Ecto neural progenitor cell (in vitro differentiated cells): ENCODE measurements at regions not wholly inside any gene's neighbourhood (a gene's known extent, or its start where the extent isn't known, plus 50 kb on each side); places are given as distances from the start of the nearest gene placed in this dataset.

ENCODE experiments used
- DNase-seq: peaks from one replicate; pipeline ENCODE4 v3.0.0-alpha.2; 2018; ENCODE audit warnings: low spot score

GRCh38 chr4:137200322-137200721 is 332.0 kb downstream of the PCDH18 start:
- no peak for DNase-seq

- no peak for DNase-seq
Measured at GRCh38 chr4:137198791-137199190, 333.5 kb downstream of the PCDH18 start.

- no peak for DNase-seq
Measured at GRCh38 chr4:137194670-137195069, 337.6 kb downstream of the PCDH18 start.

DNA sequence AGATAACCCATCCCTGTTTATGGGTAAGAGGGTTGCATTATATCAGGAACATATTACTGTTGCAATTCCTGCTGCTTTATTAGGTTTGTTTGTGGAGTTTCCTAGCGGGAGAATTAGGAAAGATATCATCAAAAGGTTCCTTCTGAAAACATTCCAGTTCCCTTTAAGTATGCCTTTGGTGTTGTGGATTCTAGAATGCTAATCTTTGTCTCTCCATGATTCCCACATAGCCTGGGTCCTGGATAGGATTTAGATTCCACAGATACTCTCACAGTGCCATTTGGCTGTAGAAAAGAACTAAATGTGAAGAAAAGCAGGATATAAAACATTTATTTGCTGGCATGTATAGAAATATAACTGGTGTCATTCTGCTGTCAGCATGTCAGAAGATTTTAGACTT is 338.7 kb downstream of the PCDH18 start:
- DNase-seq = no peak

DNA sequence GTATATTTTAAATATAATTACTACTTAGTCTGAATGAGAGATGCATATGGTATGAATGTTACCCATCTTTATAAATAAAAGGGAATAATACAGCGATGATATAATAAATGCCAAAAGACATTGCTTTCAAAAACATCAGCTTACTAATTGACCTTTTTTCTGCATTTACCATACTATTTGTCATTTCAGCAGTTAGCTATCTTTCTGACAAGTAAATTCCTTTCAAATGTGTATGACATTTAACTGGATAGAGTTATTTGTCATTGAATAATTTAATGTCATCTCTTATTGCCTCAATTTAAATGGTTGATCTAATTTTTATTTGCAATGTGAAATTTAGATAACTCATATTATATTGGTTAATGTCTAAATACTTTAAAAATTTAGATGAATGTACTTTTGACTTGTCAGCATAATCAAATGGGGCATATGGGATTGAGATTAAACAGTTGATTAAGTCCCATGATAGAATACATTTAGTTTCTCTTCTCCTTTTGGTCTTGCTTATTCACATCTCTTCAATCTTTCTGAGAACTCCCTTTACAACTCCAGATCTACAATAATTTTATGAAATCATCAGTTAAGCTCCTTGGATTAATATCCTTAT is 350.9 kb downstream of the PCDH18 start:
- no peak for DNase-seq

GRCh38 chr4:137180349-137180748 is 351.9 kb downstream of the PCDH18 start:
- no peak for DNase-seq

DNA sequence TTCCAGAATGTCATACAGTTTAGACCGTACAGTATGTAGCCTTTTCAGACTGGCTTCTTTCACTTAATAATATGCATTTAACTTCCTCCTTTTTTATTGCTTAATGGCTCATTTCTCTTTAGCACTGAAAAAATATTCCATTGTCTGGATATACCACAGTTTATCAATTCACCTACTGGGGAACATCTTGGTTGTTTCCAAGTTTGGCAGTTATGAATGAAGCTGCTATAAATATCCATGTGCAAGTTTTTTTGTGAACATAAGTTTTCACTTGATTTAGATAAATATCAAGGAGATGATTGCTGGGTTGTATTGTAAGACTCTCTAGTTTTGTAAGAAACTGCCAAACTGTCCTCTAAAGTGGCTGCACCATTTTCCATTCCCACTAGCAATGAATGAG is 375.5 kb downstream of the PCDH18 start:
- DNase-seq = no peak

- DNase-seq = no peak
Measured at GRCh38 chr4:137156054-137156453, 376.2 kb downstream of the PCDH18 start.

DNA sequence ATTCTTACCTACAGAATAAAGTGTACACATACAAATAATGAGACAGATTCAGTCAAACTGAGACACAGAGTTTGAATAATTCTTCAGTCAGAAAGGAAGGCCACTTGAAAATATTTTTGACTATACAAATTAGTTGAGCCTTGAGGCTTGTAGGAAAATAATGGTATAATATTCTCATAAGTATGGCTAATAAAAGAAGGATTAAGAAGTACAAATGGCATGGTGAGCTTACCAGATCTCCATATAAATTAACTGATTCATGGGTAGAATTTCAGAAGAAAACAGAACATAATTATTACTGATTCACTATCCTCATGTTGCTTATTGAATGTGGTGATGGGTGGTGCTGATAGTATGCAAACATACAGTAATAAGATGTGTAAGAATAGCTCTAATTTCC is 401.1 kb downstream of the PCDH18 start:
- no peak for DNase-seq

DNA sequence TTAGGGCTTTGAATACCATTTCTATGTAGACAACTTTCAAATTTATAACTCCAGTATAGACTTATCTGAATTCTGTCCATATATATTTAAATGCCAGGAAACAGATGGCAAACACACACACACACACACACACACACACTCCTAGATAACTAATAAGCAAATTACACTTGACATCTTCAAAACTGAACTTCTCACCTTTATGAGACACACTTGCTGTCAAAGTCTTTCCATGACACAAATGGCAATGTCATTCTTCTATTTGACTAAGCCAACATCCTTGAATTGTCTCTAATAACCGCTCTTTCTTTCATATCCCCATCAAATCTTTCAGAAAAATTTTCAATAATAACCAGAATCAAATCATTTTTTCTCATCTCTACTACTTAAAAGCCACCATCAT is 402.4 kb downstream of the PCDH18 start:
- no peak for DNase-seq

GRCh38 chr4:137129441-137129840 is 402.9 kb downstream of the PCDH18 start:
- DNase-seq = no peak

DNA sequence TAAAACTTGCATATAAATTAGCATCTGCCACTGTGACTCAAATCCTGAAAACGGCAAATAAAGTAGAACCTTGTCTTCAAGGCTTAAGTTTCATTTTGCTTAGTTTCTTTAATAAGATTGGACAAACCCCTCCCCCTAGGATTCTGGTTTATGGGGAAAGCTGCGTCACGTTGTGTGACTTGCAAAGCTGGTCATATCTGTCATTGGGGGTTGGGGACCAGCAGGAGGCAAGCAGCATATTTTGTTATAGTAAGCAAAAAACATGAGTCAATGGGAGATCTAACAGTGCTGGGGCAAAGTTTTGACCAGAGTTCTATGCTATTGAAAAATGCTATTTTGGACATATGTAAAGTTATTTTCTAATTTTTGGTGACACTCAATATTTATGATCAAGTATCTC is 407.3 kb downstream of the PCDH18 start:
- DNase-seq = no peak

DNA sequence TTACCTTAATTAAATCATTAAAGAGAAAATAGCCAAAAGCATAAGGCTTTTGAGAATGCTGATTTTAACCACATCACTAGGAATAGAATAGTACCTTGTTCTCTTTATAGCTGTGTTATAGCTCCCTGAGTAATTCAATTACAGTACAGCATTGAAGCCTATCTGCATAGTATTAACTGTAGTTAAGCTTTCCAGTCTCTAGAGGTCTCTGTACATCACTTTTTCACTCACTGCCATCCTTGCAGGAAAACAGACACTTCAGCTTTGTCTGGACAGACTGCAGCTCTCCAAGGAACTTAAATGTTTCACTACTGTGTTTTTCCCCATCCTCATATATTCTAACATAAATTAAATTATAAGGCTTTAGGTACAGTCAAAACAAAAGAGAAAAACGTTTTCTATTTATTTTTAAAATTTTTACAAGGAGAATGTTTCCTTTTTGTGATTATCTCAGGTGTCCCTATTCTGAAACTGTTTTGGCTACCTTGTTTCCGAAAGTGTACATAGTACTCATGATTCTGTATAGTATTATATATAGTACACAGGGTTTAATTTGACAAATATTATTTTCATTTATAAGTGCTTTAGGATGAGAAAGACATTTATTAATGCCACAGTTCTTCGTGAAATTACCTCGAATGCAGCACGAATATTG is 407.9 kb downstream of the PCDH18 start:
- DNase-seq = no peak

DNA sequence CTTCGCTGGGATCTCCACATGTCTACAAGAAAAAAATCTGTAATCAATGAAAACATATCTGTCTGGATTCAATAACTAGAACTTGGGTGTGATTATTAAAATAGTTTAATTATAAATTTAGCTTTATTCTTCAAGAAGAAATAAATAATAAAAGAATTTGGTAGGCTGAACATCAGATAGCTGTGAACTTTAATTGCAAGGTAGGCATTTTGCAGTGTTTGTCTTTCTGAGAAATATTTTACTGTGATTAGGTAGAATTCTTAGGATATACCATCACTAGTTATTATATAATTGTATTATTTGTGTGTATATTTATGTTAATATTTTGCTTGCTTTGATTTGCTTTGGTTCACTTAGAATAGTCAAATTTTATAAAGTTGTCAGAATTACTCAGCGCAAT is 409.4 kb downstream of the PCDH18 start:
- no peak for DNase-seq

- no peak for DNase-seq
Measured at GRCh38 chr4:137116144-137116543, 416.1 kb downstream of the PCDH18 start.

GRCh38 chr4:137106733-137107132 is 425.6 kb downstream of the PCDH18 start:
- DNase-seq = no peak

- no peak for DNase-seq
Measured at GRCh38 chr4:137106287-137106686, 426.0 kb downstream of the PCDH18 start.

DNA sequence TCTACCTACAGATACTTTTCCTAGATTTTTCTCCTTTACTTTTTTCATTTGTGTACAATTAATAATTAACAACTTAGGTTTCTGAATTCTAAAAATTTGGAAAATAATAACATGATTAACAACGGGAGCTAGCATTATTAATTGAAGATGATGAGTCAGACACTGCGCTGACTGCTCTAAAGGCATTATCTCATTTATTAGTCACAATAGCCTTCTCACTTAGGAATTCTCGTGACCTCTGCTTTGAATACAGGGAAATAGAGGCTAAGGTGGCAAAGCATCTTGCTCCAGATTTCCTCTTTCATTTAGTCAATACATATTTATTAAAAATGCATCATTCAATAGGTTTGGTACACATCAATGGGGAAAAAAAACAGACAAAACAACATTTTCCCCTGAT is 441.3 kb downstream of the PCDH18 start:
- DNase-seq = no peak

- DNase-seq = no peak
Measured at GRCh38 chr4:137083571-137084135, 448.6 kb downstream of the PCDH18 start.

DNA sequence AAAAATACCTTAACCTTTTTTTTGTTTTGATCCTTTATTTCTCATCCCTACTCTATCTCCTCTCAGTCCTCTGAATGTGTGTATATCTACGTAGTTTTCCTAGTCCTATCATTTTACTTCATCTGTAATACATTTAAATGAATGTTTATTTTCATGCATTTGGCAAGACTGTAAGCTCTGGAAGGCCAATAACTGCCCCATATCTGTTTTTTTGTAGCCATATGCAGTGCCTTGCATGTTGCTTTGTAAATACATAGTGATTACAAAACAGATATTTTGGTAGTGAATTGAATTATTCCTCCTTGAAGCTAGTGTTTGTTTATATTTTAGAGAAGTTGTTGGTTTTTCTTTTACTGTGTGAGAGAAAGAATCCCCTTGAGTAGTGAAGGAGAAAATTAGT is 450.2 kb downstream of the PCDH18 start:
- no peak for DNase-seq

- no peak for DNase-seq
Measured at GRCh38 chr4:137076908-137077307, 455.4 kb downstream of the PCDH18 start.

- no peak for DNase-seq
Measured at GRCh38 chr4:137075586-137075985, 456.7 kb downstream of the PCDH18 start.

GRCh38 chr4:137070614-137071013 is 461.7 kb downstream of the PCDH18 start:
- no peak for DNase-seq

DNA sequence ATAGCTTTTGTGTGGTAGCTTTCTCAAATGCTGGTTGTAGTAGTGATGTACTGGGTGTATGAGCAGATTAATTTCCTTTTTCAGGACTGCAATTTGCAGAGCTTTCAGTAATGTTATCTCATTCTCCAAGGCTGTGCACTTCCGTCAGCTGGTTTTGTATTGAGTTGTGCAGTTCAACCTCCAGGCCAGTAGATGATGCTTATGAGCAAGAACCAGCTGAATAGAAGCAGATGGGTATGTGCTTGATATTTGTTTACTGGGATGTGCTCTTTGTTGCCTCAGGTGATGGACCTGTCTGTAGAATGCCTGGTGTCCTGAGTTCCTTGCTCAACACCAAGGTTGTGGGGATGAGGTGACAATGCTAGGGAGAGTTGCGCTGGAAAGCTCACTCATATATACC is 462.8 kb downstream of the PCDH18 start:
- no peak for DNase-seq
